ENCODE measurements at regions not wholly inside any gene's neighbourhood (a gene's known extent, or its start where the extent isn't known, plus 50 kb on each side); places are given as distances from the start of the nearest gene placed in this dataset.

DNA sequence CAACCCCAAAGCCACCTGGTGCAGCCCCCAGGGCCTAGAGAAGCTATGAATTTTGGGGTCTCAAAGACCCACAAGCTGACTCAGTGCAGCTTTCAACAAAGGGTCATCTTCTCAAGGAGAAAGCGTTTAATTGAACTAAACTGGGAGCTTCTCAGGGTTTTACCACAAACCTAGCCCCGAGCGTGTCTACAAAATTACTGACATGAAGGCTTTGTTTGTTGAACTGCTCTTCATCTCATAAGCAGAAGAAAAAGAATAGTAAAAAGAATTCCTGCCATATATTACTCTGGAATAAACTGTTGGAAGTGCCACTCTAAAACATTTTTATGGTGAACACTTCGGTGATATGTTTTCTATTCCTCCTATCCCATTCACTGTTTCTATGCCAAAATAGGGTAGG, 50.8 kb upstream of the INCENP start:
- Histone ChIP-seq H3K4me3 (ENCODE audit: low read length) (no peak overlapping the region), H3K27ac (ENCODE audit: low read depth, low read length) (no peak overlapping the region), H3K4me1 (ENCODE audit: insufficient read depth, low read length) (no peaks in the 10 kb centered on the region), H3K27me3 (ENCODE audit: insufficient read depth, low read length, poor library complexity, severe bottlenecking) (no peaks in the 10 kb centered on the region), H3K36me3 (ENCODE audit: insufficient read depth, low read length) (no peaks in the 10 kb centered on the region), H3K9me3 (ENCODE audit: low read length) (no peaks in the 10 kb centered on the region)
- H3K27me3 Mint-ChIP-seq, result peaks cover 3 to 6% of the 10 kb centered on the region in 2 donors
- ChIA-PET POLR2A (no interaction called here), CTCF (interaction anchor here (1.7 to 2.7 kb wide), 2 partner anchors 9 to 174 kb away, joined by 6 to 18 read pairs; no protein-coding TSS in a partner anchor)
- no peaks in the 10 kb centered on the region for H3K36me3 Mint-ChIP-seq
- H3K27ac Mint-ChIP-seq, result peak overlapping the region in 2 of 8 donors; percentile 17 to 50
- H3K4me3 Mint-ChIP-seq, result no peak overlapping the region
- no peaks in the 10 kb centered on the region for H3K9me3 Mint-ChIP-seq
- no peak for DNase-seq
- no peaks in the 10 kb centered on the region for H3K4me1 Mint-ChIP-seq

- no peaks in the 10 kb centered on the region for H3K27me3 ChIP-seq (ENCODE audit: insufficient read depth, low read length, poor library complexity, severe bottlenecking)
- no peak overlapping the region for H3K4me3 Mint-ChIP-seq
- H3K9me3 Mint-ChIP-seq, result no peaks in the 10 kb centered on the region
- H3K9me3 ChIP-seq (ENCODE audit: low read length), result no peaks in the 10 kb centered on the region
- H3K27me3 Mint-ChIP-seq, result peaks cover 3 to 13% of the 10 kb centered on the region in 2 donors
- no peaks in the 10 kb centered on the region for H3K36me3 ChIP-seq (ENCODE audit: insufficient read depth, low read length)
- peak overlapping the region in 1 of 8 donors; percentile 68 for H3K27ac Mint-ChIP-seq
- H3K36me3 Mint-ChIP-seq, result no peaks in the 10 kb centered on the region
- H3K4me3 ChIP-seq (ENCODE audit: low read length), result no peak overlapping the region
- no peak for DNase-seq
- H3K27ac ChIP-seq (ENCODE audit: low read depth, low read length), result no peak overlapping the region
- CTCF ChIA-PET, result interaction anchor here (2.7 kb wide), 2 partner anchors 10 to 11 kb away, joined by 12 to 18 read pairs; no protein-coding TSS in a partner anchor
- H3K4me1 ChIP-seq (ENCODE audit: insufficient read depth, low read length), result no peaks in the 10 kb centered on the region
- POLR2A ChIA-PET, result no interaction called here
- H3K4me1 Mint-ChIP-seq, result no peaks in the 10 kb centered on the region
Measured at GRCh38 chr11:62071408-62071807, 52.4 kb upstream of the INCENP start.

DNA sequence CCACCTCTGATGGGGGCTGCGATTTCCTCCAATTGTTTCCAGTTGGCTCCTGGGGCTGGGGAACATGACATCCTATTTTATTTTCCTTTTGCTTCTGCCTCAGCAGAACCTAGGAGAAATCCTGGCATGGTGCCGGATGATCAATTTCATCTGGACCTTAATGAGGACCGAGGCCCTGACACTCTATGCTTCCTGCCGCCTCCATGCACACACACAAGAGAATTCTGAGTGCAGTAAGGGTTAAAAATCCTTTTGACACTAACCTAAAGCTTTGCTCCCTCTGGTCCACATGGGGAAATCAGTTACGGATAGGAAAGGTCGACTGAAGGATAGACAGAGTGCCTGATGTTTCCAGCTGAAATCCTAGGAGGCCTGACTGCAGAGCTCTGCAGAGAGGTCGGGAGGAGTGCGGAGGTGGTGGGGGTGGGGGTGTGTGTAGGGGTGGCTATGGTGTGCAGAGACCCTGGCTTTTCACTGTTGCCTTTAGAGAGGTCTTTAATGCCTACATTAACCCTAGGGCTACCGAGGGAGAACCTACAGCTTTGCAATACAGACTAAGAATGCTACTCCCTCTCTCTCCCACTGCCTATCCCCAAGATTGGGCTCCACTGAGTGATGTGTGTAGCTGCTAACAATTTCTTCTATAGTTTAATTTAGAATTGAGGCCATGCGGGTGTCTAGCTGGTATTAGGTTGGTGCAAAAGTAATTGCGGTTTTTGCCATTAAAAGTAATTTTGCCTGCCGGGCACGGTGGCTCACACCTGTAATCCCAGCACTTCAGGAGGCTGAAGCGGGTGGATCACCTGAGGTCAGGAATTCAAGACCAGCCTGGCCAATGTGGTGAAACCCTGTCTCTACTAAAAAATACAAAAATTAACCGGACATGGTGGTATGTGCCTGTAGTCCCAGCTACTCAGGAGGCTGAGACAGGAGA, 53.6 kb upstream of the INCENP start:
- no peaks in the 10 kb centered on the region for H3K27me3 ChIP-seq (ENCODE audit: insufficient read depth, low read length, poor library complexity, severe bottlenecking)
- no peak for DNase-seq
- CTCF ChIA-PET, result interaction anchor here (1.2 to 2.7 kb wide), 2 partner anchors 12 to 273 kb away, joined by 3 to 12 read pairs; no protein-coding TSS in a partner anchor

GRCh38 chr11:62069374-62069773, 54.4 kb upstream of the INCENP start:
- no peaks in the 10 kb centered on the region for H3K36me3 Mint-ChIP-seq
- H3K27me3 Mint-ChIP-seq, result peaks cover 3 to 21% of the 10 kb centered on the region in 2 donors
- H3K27me3 ChIP-seq (ENCODE audit: insufficient read depth, low read length, poor library complexity, severe bottlenecking), result no peaks in the 10 kb centered on the region
- H3K9me3 ChIP-seq (ENCODE audit: low read length), result no peaks in the 10 kb centered on the region
- no peaks in the 10 kb centered on the region for H3K36me3 ChIP-seq (ENCODE audit: insufficient read depth, low read length)
- no peak overlapping the region for H3K4me3 Mint-ChIP-seq
- no peak overlapping the region for H3K4me3 ChIP-seq (ENCODE audit: low read length)
- no peak for DNase-seq
- H3K4me1 ChIP-seq (ENCODE audit: insufficient read depth, low read length), result no peaks in the 10 kb centered on the region
- H3K9me3 Mint-ChIP-seq, result no peaks in the 10 kb centered on the region
- peak overlapping the region in 2 of 8 donors; percentile 61 to 89 for H3K27ac Mint-ChIP-seq
- no peak overlapping the region for H3K27ac ChIP-seq (ENCODE audit: low read depth, low read length)
- no peaks in the 10 kb centered on the region for H3K4me1 Mint-ChIP-seq
- ChIA-PET CTCF (interaction anchor here (2.7 kb wide), 1 partner anchor 12 kb away, joined by 12 read pairs; no protein-coding TSS in a partner anchor), POLR2A (no interaction called here)

More for the DNA sequence above, 53.6 kb upstream of the INCENP start:
- H3K36me3 ChIP-seq (ENCODE audit: insufficient read depth, low read length), result no peaks in the 10 kb centered on the region
- no peaks in the 10 kb centered on the region for H3K9me3 ChIP-seq (ENCODE audit: low read length)
- Mint-ChIP-seq H3K36me3 (no peaks in the 10 kb centered on the region), H3K9me3 (no peaks in the 10 kb centered on the region), H3K27me3 (peaks cover 3 to 21% of the 10 kb centered on the region in 2 donors), H3K27ac (no peak overlapping the region), H3K4me1 (no peaks in the 10 kb centered on the region), H3K4me3 (no peak overlapping the region)
- H3K27ac ChIP-seq (ENCODE audit: low read depth, low read length), result no peak overlapping the region
- no peak overlapping the region for H3K4me3 ChIP-seq (ENCODE audit: low read length)
- H3K4me1 ChIP-seq (ENCODE audit: insufficient read depth, low read length), result no peaks in the 10 kb centered on the region
- POLR2A ChIA-PET, result no interaction called here

GRCh38 chr11:62068730-62069129, 55.1 kb upstream of the INCENP start:
- H3K36me3 Mint-ChIP-seq, result no peaks in the 10 kb centered on the region
- no peak for DNase-seq
- H3K27ac Mint-ChIP-seq, result no peak overlapping the region
- CTCF ChIA-PET, result interaction anchor here (1.4 to 2.7 kb wide), 2 partner anchors 13 kb away, joined by 3 to 12 read pairs; no protein-coding TSS in a partner anchor
- no peaks in the 10 kb centered on the region for H3K27me3 ChIP-seq (ENCODE audit: insufficient read depth, low read length, poor library complexity, severe bottlenecking)
- no peaks in the 10 kb centered on the region for H3K4me1 ChIP-seq (ENCODE audit: insufficient read depth, low read length)
- POLR2A ChIA-PET, result no interaction called here
- H3K4me3 ChIP-seq (ENCODE audit: low read length), result no peak overlapping the region
- H3K4me3 Mint-ChIP-seq, result no peak overlapping the region
- no peaks in the 10 kb centered on the region for H3K4me1 Mint-ChIP-seq
- H3K36me3 ChIP-seq (ENCODE audit: insufficient read depth, low read length), result no peaks in the 10 kb centered on the region
- no peaks in the 10 kb centered on the region for H3K9me3 ChIP-seq (ENCODE audit: low read length)
- H3K9me3 Mint-ChIP-seq, result no peaks in the 10 kb centered on the region
- H3K27ac ChIP-seq (ENCODE audit: low read depth, low read length), result no peak overlapping the region
- peaks cover 3 to 21% of the 10 kb centered on the region in 2 donors for H3K27me3 Mint-ChIP-seq

- Histone ChIP-seq H3K36me3 (ENCODE audit: insufficient read depth, low read length) (no peaks in the 10 kb centered on the region), H3K27me3 (ENCODE audit: insufficient read depth, low read length, poor library complexity, severe bottlenecking) (no peaks in the 10 kb centered on the region), H3K4me3 (ENCODE audit: low read length) (no peak overlapping the region), H3K9me3 (ENCODE audit: low read length) (no peaks in the 10 kb centered on the region), H3K27ac (ENCODE audit: low read depth, low read length) (no peak overlapping the region), H3K4me1 (ENCODE audit: insufficient read depth, low read length) (no peaks in the 10 kb centered on the region)
- no peak for DNase-seq
- Mint-ChIP-seq H3K36me3 (no peaks in the 10 kb centered on the region), H3K4me3 (no peak overlapping the region), H3K27ac (no peak overlapping the region), H3K9me3 (no peaks in the 10 kb centered on the region), H3K4me1 (no peaks in the 10 kb centered on the region), H3K27me3 (peaks cover 3 to 21% of the 10 kb centered on the region in 2 donors)
- ChIA-PET POLR2A (interaction anchor here (1.0 kb wide), 1 partner anchor 22 kb away, joined by 4 read pairs; no protein-coding TSS in a partner anchor), CTCF (interaction anchor here (1.4 kb wide), 1 partner anchor 14 kb away, joined by 3 read pairs; no protein-coding TSS in a partner anchor)
Measured at GRCh38 chr11:62067741-62068140, 56.1 kb upstream of the INCENP start.

DNA sequence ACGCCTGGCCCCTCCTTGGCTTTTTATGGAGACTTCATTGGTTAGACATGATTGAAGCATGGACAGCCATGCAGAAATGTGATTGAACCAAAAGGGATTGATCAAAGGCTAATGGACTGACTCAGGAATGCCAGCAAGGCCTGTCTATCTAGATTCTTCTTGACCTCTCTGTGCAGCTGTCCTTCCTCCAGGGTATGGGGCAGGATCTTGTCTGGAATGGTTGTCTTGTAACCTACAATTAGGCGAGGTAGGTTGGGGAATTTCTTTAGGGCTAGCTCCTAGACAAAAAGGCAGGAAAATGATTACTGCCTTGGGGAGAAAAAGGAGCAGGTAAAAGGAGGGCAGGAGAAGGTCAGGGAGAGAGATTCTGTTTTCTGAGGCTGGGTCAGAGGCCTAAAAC, 59.6 kb upstream of the INCENP start:
- Mint-ChIP-seq H3K36me3 (no peaks in the 10 kb centered on the region), H3K4me1 (no peaks in the 10 kb centered on the region), H3K27ac (peak overlapping the region in 1 of 8 donors; percentile 74), H3K9me3 (no peaks in the 10 kb centered on the region), H3K27me3 (peaks cover 4 to 21% of the 10 kb centered on the region in 2 donors), H3K4me3 (no peak overlapping the region)
- DNase-seq, result no peak
- no peaks in the 10 kb centered on the region for H3K9me3 ChIP-seq (ENCODE audit: low read length)
- ChIA-PET POLR2A (no interaction called here), CTCF (interaction anchor here (1.2 kb wide), 1 partner anchor 166 kb away, joined by 3 read pairs; no protein-coding TSS in a partner anchor)
- H3K27me3 ChIP-seq (ENCODE audit: insufficient read depth, low read length, poor library complexity, severe bottlenecking), result no peaks in the 10 kb centered on the region
- H3K4me3 ChIP-seq (ENCODE audit: low read length), result no peak overlapping the region
- H3K27ac ChIP-seq (ENCODE audit: low read depth, low read length), result no peak overlapping the region
- no peaks in the 10 kb centered on the region for H3K4me1 ChIP-seq (ENCODE audit: insufficient read depth, low read length)
- H3K36me3 ChIP-seq (ENCODE audit: insufficient read depth, low read length), result no peaks in the 10 kb centered on the region

- H3K4me3 Mint-ChIP-seq, result no peak overlapping the region
- CTCF ChIA-PET, result interaction anchor here (0.8 kb wide), 1 partner anchor 20 kb away, joined by 3 read pairs; no protein-coding TSS in a partner anchor
Measured at GRCh38 chr11:62062223-62062861, 61.5 kb upstream of the INCENP start.

More at GRCh38 chr11:62062223-62062861, 61.5 kb upstream of the INCENP start:
- Mint-ChIP-seq H3K27me3 (peaks cover 3 to 12% of the 10 kb centered on the region in 2 donors), H3K4me1 (no peaks in the 10 kb centered on the region), H3K36me3 (no peaks in the 10 kb centered on the region), H3K9me3 (no peaks in the 10 kb centered on the region), H3K27ac (no peak overlapping the region)
- no peaks in the 10 kb centered on the region for H3K9me3 ChIP-seq (ENCODE audit: low read length)
- no peaks in the 10 kb centered on the region for H3K4me1 ChIP-seq (ENCODE audit: insufficient read depth, low read length)
- DNase-seq, result no peak
- H3K4me3 ChIP-seq (ENCODE audit: low read length), result no peak overlapping the region
- no peak overlapping the region for H3K27ac ChIP-seq (ENCODE audit: low read depth, low read length)
- H3K36me3 ChIP-seq (ENCODE audit: insufficient read depth, low read length), result no peaks in the 10 kb centered on the region
- POLR2A ChIA-PET, result no interaction called here
- no peaks in the 10 kb centered on the region for H3K27me3 ChIP-seq (ENCODE audit: insufficient read depth, low read length, poor library complexity, severe bottlenecking)

Measured in CD8-positive, alpha-beta memory T cell (primary cell).